Gastrocnemius medialis (tissue), 4 donors: ENCODE measurements at regions not wholly inside any gene's neighbourhood (a gene's known extent, or its start where the extent isn't known, plus 50 kb on each side); places are given as distances from the start of the nearest gene placed in this dataset.
"Not testable (repeated sequence)": the region's sequence is repeated elsewhere in the genome, so short reads cannot be mapped to it uniquely, and the experiment has no call there.

Experiments
- ATAC-seq, 2 donors: fragments of 150-250 bp; one replicate each; pipeline ENCODE4 v1.9.1; 2016
- DNase-seq, 2 donors: peaks; one replicate each; pipeline ENCODE4 v3.0.0-alpha.2; 2019
- H3K27ac ChIP-seq, 4 donors: fragments of 200-600 bp; sonication (generic); 1 replicate in 1 of 4; 2 replicates in 3 of 4; pipeline ENCODE4 v1.5.1; 2016 to 2018; ENCODE audit warnings: mild to moderate bottlenecking in 2 of 4, moderate library complexity in 1 of 4
- H3K27me3 ChIP-seq, 3 donors: fragments of 200-600 bp; sonication (generic) in 2 of 3; 1 replicate in 1 of 3; 2 replicates in 2 of 3; pipeline versions ENCODE4 v1.5.1 to v1.6.0; 2016 to 2019; ENCODE audit warnings: mild to moderate bottlenecking in 1 of 3, moderate library complexity in 1 of 3
- H3K36me3 ChIP-seq, 2 donors: fragments of 200-600 bp; sonication (generic) in 1 of 2; one replicate each; pipeline ENCODE4 v1.5.1; 2017 to 2018
- H3K4me1 ChIP-seq, 2 donors: fragments of 200-600 bp; sonication (generic) in 1 of 2; one replicate each; pipeline ENCODE4 v1.5.1; 2016 to 2017; ENCODE audit warnings: mild to moderate bottlenecking in 2 of 2
- H3K4me3 ChIP-seq, 4 donors: fragments of 200-600 bp; sonication (generic) in 3 of 4; 1 replicate in 1 of 4; 2 replicates in 3 of 4; pipeline ENCODE4 v1.5.1; 2016 to 2019; ENCODE audit warnings: mild to moderate bottlenecking in 2 of 4
- H3K9me3 ChIP-seq, 3 donors: fragments of 200-600 bp; sonication (generic) in 2 of 3; 1 replicate in 1 of 3; 2 replicates in 2 of 3; pipeline ENCODE4 v1.5.1; 2016 to 2019
- POLR2A ChIP-seq, 2 donors: fragments of 450-650 bp; IDR thresholded peaks; one replicate each; pipeline ENCODE4 v1.6.1; 2017; ENCODE audit warnings: antibody characterized with exemption in 2 of 2, mild to moderate bottlenecking in 2 of 2, moderate library complexity in 2 of 2
- in situ Hi-C, 4 donors: fragments of 200-750 bp; cut with MboI; loops; one replicate each; pipeline versions ENCODE4 v1.15.0 to v1.8.0; 2017; ENCODE audit warnings: low sequenced_read_pairs in 4 of 4
- intact Hi-C: fragments of 100-400 bp; cut with DNase I; formaldehyde crosslinking; loops from one replicate; pipeline ENCODE4 v1.15.1; 2023; ENCODE audit warnings: low total_unique reads
- TF ChIP-seq, protein P1 (sequence below), 5 experiments: fragments of 450-650 bp in 3 of 5; fragments of 200-600 bp in 2 of 5; sonication (generic) in 2 of 5; IDR thresholded peaks in 4 of 5; conservative IDR thresholded peaks in 1 of 5; 1 replicate in 4 of 5; 2 replicates in 1 of 5; pipeline ENCODE4 v1.5.1; 2016 to 2019; ENCODE audit warnings: antibody characterized with exemption in 5 of 5, mild to moderate bottlenecking in 3 of 5, moderate library complexity in 3 of 5

DNA sequence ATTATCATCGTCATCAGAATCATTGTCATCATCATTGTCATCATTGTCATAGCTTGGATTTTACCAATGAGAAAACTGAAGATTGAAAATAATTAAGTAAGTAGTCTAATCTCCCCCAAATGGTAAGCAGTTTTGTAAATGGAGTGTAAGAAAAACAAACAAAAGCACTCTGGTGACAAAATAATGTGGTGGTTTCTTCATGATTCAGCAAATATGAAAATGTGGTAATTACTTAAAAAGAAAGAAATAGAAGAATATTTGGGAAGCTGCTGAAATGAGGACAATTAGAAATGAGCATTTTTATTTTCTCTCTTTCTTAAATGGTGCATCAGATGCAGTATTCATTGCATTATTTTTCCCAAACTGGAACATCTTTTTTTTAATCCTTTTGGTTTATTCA, 514.4 kb downstream of the DCDC2C start:
- no peak for TF ChIP-seq POLR2A (IDR thresholded peaks at IDR 0.05)
- TF ChIP-seq, protein P1, sequence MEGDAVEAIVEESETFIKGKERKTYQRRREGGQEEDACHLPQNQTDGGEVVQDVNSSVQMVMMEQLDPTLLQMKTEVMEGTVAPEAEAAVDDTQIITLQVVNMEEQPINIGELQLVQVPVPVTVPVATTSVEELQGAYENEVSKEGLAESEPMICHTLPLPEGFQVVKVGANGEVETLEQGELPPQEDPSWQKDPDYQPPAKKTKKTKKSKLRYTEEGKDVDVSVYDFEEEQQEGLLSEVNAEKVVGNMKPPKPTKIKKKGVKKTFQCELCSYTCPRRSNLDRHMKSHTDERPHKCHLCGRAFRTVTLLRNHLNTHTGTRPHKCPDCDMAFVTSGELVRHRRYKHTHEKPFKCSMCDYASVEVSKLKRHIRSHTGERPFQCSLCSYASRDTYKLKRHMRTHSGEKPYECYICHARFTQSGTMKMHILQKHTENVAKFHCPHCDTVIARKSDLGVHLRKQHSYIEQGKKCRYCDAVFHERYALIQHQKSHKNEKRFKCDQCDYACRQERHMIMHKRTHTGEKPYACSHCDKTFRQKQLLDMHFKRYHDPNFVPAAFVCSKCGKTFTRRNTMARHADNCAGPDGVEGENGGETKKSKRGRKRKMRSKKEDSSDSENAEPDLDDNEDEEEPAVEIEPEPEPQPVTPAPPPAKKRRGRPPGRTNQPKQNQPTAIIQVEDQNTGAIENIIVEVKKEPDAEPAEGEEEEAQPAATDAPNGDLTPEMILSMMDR (IDR thresholded peaks at IDR 0.05 in 4 of 5, conservative IDR thresholded peaks at IDR 0.05 in 1 of 5), result no peak
- DNase-seq (no peak), ATAC-seq (no peak)
- in situ Hi-C loops, result no loop called here
- intact Hi-C loops, result no loop called here
- Histone ChIP-seq H3K4me1 (no peaks in the 10 kb centered on the region), H3K9me3 (no peaks in the 10 kb centered on the region), H3K4me3 (no peak overlapping the region), H3K27ac (no peak overlapping the region), H3K27me3 (no peaks in the 10 kb centered on the region), H3K36me3 (no peaks in the 10 kb centered on the region)

DNA sequence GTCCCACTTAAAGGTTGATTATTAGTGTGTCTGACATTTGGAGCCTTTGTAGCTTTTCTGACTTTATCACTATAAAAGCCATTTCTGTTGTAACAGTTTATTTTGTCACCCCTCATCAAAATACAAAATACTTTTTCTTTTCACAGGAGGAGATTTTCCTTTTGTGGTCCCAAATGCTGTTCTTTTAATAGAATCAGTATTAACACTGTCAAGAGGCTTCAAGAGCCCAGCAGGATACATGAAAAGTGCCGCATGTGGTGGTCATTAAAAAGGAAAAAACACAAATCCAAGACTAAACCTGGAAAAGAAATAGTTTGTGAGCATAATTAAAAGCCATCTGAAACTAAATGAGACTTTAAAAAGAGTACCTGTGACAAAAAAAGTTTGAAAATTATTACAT, 515.7 kb downstream of the DCDC2C start:
- Histone ChIP-seq H3K27me3 (no peaks in the 10 kb centered on the region), H3K27ac (no peak overlapping the region), H3K36me3 (no peaks in the 10 kb centered on the region), H3K4me1 (no peaks in the 10 kb centered on the region), H3K9me3 (no peaks in the 10 kb centered on the region), H3K4me3 (no peak overlapping the region)
- ATAC-seq (no peak), DNase-seq (no peak)
- in situ Hi-C loops, result no loop called here
- TF ChIP-seq POLR2A (IDR thresholded peaks at IDR 0.05), result no peak
- TF ChIP-seq, protein P1 (IDR thresholded peaks at IDR 0.05 in 4 of 5, conservative IDR thresholded peaks at IDR 0.05 in 1 of 5), result no peak
- intact Hi-C loops, result no loop called here

DNA sequence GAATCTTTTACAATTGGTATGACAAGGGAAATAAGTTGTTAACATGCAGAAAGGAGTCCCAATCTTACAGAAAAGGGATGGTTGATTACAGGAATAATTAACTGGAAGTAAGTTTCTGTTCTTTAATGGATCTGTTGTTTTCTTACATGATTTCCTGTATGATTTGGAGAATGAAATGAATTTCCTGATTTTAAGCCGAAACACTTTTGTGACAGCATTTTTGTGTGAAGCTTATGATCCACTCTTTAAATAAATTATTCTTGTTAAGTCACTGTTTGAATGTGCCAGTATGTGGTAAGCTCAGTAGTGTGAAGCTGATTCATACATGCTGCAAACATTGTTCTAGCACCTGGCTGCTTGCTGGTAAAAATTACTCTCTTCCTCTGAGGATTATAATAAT, 516.2 kb downstream of the DCDC2C start:
- TF ChIP-seq, protein P1 (IDR thresholded peaks at IDR 0.05 in 4 of 5, conservative IDR thresholded peaks at IDR 0.05 in 1 of 5), result no peak
- TF ChIP-seq POLR2A (IDR thresholded peaks at IDR 0.05), result no peak
- DNase-seq (no peak), ATAC-seq (no peak)
- Histone ChIP-seq H3K4me1 (no peaks in the 10 kb centered on the region), H3K36me3 (no peaks in the 10 kb centered on the region), H3K27me3 (no peaks in the 10 kb centered on the region), H3K27ac (no peak overlapping the region), H3K4me3 (no peak overlapping the region), H3K9me3 (no peaks in the 10 kb centered on the region)
- intact Hi-C loops, result no loop called here
- in situ Hi-C loops, result no loop called here

DNA sequence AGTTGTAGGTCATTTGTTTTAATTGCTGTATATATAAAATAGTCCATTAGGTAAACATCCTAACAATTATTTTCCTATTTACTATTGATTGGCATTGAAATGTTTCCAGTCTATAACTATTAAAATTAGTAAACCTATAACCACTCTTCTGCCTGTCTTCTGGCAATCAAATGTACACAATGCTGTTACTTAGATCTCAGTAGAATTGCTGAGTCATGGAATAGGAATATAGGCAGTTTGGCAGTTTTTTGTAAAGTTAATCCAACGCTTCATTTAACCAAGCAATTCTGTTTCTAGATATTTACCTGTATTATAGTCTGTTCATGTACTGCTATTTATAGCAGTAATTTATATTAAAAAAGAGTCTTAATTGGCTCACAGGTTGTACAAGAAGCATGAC, 518.1 kb downstream of the DCDC2C start:
- DNase-seq, result no peak
- intact Hi-C loops (no loop called here), in situ Hi-C loops (no loop called here)
- H3K27me3 ChIP-seq, result no peaks in the 10 kb centered on the region
- H3K4me3 ChIP-seq, result no peak overlapping the region
- H3K36me3 ChIP-seq, result no peaks in the 10 kb centered on the region
- no peak overlapping the region for H3K27ac ChIP-seq
- no peaks in the 10 kb centered on the region for H3K9me3 ChIP-seq
- no peaks in the 10 kb centered on the region for H3K4me1 ChIP-seq
- no peak for ATAC-seq
- TF ChIP-seq, protein P1 (IDR thresholded peaks at IDR 0.05 in 4 of 5, conservative IDR thresholded peaks at IDR 0.05 in 1 of 5), result no peak
- no peak for TF ChIP-seq POLR2A (IDR thresholded peaks at IDR 0.05)

DNA sequence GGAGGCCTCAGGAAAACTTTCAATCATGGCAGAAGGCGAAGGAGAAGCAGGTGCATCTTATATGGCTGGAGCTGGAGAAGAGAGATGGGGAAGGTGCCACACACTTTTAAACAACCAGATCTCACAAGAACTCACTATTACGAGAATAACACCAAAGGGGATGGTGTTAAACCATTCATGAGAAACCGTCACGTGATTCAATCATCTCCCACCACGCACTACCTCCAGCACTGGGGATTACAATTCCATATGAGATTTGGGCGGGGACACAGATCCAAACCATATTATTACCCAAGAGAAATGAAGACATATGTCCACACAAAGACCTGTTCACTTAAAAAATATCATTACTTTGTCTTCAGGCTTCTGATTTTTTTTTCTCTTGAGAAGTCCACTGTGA, 518.5 kb downstream of the DCDC2C start:
- H3K9me3 ChIP-seq, result no peaks in the 10 kb centered on the region
- H3K4me3 ChIP-seq, result no peak overlapping the region
- TF ChIP-seq POLR2A (IDR thresholded peaks at IDR 0.05), result no peak
- TF ChIP-seq, protein P1 (IDR thresholded peaks at IDR 0.05 in 4 of 5, conservative IDR thresholded peaks at IDR 0.05 in 1 of 5), result no peak
- ATAC-seq (no peak), DNase-seq (no peak)
- H3K4me1 ChIP-seq, result no peaks in the 10 kb centered on the region
- no peak overlapping the region for H3K27ac ChIP-seq
- H3K27me3 ChIP-seq, result no peaks in the 10 kb centered on the region
- intact Hi-C loops (no loop called here), in situ Hi-C loops (no loop called here)
- no peaks in the 10 kb centered on the region for H3K36me3 ChIP-seq

DNA sequence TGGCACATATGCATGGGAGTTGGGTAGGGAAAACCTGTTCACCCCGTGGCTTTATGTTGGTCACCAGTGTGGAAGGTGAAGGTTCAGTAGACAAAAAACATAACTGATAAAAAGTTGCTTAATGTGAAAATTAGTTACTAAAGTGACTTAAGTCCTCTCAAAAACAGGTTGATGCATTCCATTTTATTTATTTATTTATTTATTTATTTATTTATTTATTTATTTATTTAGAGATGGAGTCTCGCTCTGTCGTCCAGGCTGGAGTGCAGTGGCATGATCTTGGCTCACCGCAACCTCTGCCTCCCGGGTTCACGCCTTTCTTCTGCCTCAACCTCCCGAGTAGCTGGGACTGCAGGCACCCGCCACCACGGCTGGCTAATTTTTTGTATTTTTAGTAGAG, 541.0 kb downstream of the DCDC2C start:
- DNase-seq, in situ Hi-C loops, H3K27me3 ChIP-seq, H3K4me1 ChIP-seq, intact Hi-C loops, ATAC-seq, H3K27ac ChIP-seq, H3K36me3 ChIP-seq, H3K9me3 ChIP-seq, H3K4me3 ChIP-seq: not testable (repeated sequence)
